IPS-18c (cell line): ENCODE measurements at regions not wholly inside any gene's neighbourhood (a gene's known extent, or its start where the extent isn't known, plus 50 kb on each side); places are given as distances from the start of the nearest gene placed in this dataset.

ENCODE experiments used
- H3K4me3 ChIP-seq: 2 replicates; pipeline ENCODE4 v1.7.0; 2013; ENCODE audit warnings: low read depth, mild to moderate bottlenecking, low read length, moderate library complexity; ENCODE audit not compliant: insufficient read depth
- H3K9me3 ChIP-seq: one replicate; pipeline ENCODE4 v1.6.1; 2013; ENCODE audit warnings: mild to moderate bottlenecking, low read length, moderate library complexity; ENCODE audit not compliant: control insufficient read depth, insufficient read depth

DNA sequence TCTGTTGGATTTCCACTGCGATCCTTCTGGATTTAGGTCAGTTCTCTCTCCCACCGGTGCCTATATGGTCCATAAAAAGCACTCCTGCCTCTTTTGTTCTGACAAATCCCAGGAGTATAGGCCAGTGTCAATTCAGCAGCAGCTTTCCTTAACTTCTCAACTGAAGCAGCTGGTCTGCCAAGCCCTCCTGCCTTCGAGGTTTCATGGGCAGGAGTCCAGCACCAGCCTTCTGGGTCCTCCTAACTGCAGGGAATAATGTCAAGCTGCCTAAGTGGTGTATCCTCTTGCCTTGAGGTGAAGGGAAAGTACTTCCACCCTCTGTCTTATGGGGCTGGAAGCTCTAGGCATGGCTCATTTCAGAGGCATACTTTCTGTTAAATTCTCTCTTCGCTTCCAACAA lies 149.4 kb upstream of the NCAM1 start:
- Histone ChIP-seq H3K4me3 (no peak overlapping the region), H3K9me3 (no peaks in the 10 kb centered on the region)

DNA sequence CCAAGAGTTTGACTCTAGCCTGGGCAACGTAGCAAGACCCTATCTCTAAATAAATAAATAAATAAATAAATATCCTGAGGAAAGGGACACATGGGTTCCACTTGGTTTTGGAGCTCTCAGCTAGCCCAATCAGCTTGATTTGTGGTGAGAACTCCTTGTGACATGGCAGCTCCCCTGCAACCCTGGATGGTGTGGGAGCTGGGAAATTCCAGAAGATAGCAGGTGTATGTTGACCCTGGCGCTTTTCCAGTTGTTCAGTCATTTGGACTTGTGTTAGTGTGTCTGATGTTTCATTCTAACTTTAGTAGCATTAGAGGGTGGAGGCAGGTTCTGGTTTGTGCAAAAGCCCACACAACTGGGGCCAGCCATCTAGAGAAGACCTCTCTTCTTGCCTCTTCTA lies 148.5 kb upstream of the NCAM1 start:
- Histone ChIP-seq H3K4me3 (no peak overlapping the region), H3K9me3 (no peaks in the 10 kb centered on the region)

DNA sequence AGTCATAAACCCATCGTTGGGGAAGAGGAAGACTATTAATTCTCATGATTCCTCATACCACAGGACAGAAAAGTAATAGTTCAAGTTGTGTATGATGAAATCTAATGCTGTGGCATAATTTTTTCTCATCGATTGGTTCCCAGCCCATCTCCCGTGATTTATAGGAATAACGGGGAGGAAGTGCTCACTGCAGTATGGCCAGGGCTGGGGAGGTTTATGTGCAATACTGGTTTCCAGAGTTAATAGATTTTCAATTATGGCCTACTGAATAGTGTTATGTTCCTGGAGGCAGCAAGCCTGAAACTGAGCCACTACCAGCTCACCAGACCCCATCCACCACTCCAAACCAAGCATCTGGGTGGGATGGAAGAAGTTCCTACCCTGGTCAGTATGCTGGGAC lies 147.1 kb upstream of the NCAM1 start:
- Histone ChIP-seq H3K9me3 (peaks cover 1% of the 10 kb centered on the region), H3K4me3 (no peak overlapping the region)

DNA sequence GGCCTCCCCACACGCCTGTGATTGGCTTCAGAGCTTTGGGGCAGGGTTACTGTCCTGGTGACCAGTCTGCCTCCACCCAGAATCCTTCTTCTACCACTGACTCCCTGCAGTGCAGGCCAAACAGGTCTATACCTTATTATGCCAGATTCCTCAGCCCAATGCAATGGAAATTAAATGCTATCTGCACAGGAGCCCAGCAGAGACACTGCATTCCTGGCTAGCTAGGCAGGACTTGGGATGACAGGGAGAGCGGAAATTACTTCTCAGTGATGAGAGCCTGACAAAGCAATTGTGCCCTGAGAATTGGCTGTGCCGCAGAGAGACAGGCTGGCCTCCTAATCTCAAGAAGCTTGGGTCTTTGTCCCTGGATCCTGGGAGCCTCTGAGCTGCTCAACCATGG lies 143.8 kb upstream of the NCAM1 start:
- Histone ChIP-seq H3K4me3 (no peak overlapping the region), H3K9me3 (peaks cover 2% of the 10 kb centered on the region)

DNA sequence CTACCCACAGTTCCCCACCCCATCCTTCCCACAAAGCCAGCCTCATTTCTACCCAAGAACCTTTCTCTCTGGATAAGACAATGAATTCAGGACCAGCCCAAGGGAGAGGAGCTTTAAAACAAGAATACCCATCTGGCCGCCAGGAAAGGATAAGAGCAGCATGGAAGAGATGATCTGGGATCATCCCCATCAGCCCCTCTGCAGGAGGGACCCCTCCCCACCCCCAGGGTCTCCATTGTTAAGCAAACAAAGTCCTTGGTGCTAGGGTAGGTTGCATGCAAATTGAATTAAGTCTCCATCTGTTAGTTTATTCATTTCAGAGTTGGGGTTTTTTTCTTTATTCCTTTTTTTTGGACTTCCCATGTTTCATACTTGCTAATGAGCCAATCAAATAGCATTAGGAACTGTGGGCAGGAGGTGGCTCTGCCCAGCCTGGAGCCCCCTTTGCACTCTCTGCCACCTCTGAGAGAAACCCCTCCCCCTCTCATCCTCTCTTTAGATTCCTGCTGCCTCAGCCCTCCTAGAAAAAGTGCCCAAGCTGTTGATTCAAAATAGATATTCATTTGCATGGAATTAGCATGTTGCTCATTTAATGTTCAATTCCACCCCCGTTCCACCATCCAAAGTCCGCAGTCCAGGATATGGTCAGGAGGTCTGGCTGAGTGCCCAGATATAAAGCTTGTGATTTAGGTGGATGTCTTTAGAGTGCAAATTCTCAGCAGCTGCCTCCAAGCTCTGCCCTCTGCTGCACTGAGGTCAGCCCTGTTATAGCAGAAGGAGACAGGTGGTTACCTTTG lies 138.5 kb upstream of the NCAM1 start:
- H3K9me3 ChIP-seq: peaks cover 5% of the 10 kb centered on the region

DNA sequence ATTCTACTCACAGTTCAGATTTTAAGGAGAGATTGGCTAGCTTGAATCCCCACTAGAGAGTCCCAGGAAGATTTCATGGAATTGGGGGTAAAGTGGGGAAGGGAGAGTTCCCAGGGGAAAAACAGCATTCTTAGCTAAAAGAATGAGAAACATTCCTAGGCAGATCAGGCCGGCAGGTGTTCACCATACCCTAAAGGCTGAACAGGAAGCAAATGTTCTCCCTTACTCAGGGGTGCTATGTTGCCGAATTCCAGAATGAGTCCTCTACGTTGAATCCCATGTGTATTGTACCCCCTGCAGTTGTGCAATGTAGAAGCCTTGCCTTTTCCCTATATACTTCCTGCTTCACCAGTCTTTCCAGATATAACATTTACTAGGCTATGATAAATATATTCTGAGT lies 135.2 kb upstream of the NCAM1 start:
- H3K9me3 ChIP-seq: peaks cover 3% of the 10 kb centered on the region
- H3K4me3 ChIP-seq: no peak overlapping the region

More for the DNA sequence above, 138.5 kb upstream of the NCAM1 start:
- no peak overlapping the region for H3K4me3 ChIP-seq

DNA sequence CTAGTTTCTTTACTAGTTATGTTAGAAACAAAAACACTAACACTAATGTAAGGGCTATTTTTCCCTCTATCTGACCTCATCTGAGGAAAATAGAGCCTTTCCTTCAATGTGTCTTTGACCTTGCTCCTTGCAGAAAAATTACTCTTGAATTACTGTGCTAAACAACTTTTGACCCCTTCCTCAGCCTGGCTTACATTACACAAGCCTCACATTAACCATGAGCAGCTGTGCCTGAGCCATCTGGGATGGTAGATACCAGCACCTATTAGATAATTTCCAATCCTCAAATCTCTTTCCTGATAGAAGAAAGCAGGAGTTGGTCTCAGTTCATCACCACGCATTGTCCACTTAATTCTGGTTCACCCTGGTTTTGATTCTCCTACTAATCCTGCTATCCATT lies 134.4 kb upstream of the NCAM1 start:
- Histone ChIP-seq H3K4me3 (no peak overlapping the region), H3K9me3 (peaks cover 3% of the 10 kb centered on the region)

DNA sequence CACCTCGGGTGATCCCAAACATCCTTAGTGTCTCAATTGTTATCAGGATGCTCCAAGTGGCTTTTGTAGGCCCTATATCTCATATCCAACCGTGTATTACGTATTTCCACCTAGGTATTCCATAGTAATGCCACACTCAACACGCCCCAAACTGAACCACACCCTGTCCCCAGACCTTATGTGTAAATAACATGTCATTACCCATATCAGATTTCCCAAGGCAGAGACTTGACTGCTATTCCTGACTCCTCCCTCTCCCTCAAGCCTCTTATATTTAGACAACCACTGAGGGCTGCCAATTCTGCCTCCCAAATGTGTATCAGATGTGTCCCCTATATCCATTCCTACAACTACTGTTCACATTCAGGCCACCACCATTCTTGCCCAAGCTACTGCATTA lies 132.8 kb upstream of the NCAM1 start:
- H3K9me3 ChIP-seq: peaks cover 6% of the 10 kb centered on the region

DNA sequence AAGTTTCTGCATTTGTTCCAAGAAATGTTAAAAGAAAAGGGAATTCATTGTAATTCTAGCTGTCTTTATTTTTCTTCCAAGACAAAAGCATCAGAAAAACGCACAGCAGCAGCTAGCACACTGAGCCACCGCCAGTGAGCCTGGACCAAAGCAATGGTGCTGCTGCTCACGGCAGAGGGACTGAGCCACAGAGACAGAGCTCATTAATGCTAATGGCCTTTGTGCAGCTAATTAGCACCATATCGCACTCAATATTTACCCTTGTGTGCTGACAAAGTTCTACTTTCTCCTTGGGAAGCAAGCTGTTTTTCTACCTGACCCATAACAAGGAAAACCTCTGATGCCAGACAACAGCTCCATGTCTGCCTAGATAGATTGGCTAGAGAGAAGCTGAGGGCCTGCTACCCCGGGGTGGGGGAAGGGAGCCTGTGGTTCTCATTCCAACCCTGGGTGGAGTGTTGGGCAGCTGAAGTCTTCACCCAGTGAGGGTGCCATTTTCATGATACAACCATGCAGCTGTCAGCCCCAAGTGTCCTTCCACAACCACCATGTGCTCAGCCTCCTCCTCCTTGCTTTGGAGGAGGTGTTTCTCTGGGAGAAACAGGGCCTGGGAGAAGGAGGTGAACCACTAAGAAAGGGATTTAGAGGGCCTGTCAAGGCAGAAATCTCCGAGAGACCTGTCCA lies 131.1 kb upstream of the NCAM1 start:
- Histone ChIP-seq H3K9me3 (peaks cover 3% of the 10 kb centered on the region), H3K4me3 (no peak overlapping the region)

More for the DNA sequence above, 132.8 kb upstream of the NCAM1 start:
- no peak overlapping the region for H3K4me3 ChIP-seq

DNA sequence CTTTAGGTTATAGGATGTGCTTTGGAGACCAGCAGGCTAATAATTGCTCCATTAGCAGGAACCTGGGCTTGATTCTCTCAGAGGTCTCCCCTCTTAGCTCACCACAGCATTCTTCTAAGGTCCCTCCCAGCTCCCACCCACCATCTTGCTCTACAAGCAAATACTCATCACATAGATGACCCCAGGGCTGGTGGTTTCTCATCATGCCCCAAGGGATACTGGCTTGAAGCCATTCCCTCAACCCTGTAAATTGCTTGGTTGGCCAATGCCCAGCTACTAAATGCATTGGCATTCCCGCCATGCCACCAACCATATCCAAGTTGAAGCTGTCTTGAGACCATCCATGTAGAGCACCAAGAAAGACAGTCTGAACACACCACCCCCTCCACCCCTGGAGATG lies 130.2 kb upstream of the NCAM1 start:
- Histone ChIP-seq H3K9me3 (peaks cover 3% of the 10 kb centered on the region), H3K4me3 (no peak overlapping the region)

DNA sequence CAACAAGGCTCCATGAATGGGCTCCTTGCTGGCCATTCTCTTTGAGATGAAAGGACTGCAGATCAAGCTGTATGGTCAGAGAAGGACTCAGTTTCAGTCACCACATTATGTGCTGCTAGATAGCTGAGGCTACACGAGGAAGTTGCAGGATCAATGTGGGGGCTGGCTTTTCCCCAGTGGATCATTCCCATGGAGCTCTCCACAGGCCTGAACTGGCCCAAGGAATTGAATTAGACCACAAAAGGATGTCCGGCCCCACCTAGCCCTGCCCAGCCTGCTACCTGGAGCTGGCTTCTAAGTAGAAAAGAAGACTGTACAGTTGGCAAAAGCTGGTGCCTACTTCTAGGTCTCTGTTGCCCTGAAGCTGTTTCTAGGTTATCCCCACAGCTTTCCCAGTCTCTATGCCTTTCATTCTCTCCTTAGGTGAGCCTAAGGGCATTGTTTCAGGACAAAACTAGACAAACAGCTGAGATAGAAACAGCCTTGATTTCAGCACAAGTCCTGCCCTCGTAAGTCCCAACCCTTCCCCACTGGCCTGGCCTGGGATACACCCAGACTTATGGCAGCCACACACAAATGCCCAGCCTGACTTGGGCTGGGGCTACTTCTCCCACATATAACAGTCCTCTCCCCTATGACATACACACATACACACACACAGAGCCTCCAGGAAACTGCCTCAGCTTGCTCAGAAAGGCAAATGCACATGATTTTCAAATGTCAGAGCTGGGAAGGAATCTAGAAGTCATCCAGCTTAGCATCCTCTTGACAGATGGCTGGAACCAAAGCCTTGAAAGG lies 129.1 kb upstream of the NCAM1 start:
- no peak overlapping the region for H3K4me3 ChIP-seq

DNA sequence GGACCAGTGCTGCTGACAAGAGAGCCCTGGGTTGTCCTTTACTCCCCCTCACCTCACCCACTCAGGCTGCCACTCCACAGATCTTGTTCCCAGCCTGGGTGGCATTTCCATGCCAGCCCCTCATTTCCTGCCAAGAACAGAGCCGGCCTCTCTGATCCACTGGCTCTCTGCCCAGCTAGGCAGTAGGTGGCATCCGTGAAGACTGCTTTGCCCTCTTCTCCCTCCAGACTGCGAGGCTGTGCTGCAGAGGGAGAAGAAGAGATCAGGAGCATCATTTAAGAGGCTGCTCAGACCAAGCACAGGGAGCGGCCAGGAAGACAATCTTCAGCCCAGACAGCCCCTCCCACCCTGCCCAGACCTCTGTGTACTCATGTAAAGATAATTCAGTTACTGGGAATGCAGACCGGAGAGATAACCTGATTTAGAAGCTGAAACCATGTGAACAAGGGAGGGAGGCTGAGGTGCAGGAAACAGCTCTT lies 126.9 kb upstream of the NCAM1 start:
- no peak overlapping the region for H3K4me3 ChIP-seq
- H3K9me3 ChIP-seq: peaks cover 3% of the 10 kb centered on the region

More for the DNA sequence above, 129.1 kb upstream of the NCAM1 start:
- H3K9me3 ChIP-seq: peaks cover 3% of the 10 kb centered on the region

DNA sequence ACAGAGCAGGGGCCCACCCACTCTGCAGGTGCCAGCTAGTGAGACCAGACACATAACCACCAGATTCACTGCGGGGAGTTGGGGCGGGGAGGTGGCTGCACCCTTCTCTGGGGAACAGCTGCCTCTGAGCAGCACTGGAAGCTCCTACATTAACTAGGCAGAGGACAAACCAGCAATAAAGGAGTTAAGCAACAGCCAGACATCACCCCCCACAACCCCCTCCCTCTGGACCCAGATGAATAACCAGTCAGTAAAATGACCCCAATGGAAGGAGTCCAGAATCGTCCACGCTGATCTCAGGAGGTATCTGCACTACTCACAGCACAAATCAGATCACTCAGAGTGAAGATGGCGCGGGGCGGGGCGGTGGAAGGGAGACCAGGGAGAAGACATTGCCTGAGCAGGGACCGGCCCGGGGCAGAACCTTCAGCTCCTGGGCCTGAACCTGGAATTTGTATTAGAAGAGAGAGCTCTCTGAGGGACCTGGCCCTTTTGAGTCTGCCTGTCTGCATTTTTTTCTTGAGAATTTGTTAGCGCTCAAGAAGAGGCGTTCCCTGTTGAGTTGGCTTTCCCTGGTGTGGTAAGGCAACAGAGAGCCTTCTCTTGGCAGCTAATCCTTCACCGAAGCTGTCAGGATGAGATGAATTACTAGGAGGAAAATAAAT lies 125.5 kb upstream of the NCAM1 start:
- peaks cover 3% of the 10 kb centered on the region for H3K9me3 ChIP-seq
- no peak overlapping the region for H3K4me3 ChIP-seq

DNA sequence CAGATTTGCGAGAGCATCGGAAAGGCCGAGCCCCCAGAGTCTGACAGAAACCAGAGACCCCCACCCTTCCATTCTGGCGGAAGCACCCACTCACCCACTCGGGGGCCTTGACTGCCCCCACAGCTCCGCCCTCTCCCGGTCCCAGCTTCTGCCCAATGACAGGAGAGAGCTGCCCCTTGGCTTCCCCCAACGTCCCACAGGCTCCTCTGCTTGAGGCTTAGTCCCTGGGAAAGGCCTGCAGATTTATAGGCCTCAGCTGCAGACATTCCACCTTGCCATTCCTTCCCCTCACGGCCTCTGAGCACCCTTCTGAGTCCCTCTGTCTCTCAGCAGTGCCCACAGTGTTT lies 125.0 kb upstream of the NCAM1 start:
- Histone ChIP-seq H3K4me3 (no peak overlapping the region), H3K9me3 (peaks cover 3% of the 10 kb centered on the region)

DNA sequence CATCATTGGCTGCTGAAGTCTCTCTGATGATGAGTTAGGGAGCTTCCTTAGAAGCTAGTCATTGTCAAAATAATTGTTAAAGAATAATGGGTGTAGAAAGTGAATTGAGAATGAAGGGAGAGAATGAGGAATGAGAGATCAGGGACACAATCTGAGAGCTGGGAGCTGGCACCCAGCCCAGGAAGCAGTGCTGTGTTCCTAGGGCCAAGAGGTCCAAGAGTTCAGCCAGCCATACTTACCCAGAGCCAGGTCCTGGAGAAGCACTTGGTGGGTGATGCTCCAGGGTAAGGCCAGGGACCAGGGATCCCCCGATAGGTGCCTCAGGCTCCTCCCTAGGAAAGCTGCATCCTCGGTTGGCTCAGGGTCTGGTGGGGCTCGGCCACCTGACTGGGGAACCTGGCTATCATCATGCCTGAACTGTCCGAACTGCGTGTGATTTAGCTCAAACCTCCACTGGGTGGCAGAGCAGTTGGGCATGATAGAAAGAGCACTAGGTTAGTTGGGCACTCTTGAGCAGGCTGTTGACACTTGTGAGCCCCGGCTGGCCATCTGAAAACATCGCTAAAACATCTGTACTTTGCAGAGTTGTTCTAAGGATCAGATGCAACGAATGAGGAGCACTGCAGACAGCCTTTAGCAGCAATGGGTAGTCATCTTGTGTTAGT lies 123.9 kb upstream of the NCAM1 start:
- Histone ChIP-seq H3K9me3 (no peaks in the 10 kb centered on the region), H3K4me3 (no peak overlapping the region)

DNA sequence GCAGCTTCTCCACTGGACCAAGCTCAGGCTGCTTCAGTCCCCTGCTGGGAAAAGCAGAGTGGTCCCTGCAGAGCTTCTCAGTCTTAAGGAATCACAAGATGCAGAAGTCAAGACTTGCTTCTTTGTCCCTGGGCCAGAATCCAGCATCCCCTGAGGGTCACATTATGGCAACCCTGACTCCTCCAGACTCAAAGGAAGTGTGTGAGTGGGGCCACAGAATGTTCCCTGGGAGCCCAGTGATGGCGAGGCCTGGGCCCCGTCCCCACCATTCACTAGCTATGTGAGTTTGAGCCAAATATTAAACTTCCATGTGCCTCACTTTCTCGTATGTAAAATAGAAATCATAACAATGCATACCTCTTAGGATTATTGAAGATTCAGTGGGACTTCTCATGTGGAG lies 122.2 kb upstream of the NCAM1 start:
- H3K4me3 ChIP-seq: no peak overlapping the region
- H3K9me3 ChIP-seq: no peaks in the 10 kb centered on the region

DNA sequence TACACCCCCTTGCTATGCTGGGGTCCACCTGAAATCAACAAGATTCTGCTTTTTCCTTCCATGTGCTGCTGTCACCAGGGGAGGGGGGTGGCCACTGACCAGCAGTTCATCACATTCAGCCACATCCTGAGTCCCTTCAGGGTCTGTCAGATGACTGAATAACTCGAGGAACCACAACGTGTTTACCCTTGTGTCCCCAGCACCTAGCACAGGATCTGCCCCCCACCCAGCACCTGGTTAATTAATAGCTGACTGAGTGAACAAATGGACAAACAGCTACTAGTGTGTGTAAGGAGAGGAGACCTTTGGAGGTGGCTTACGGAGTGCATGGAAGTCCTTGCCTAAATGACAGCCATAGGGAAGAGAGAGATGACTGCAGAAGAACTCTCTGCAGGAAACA lies 119.5 kb upstream of the NCAM1 start:
- Histone ChIP-seq H3K9me3 (no peaks in the 10 kb centered on the region), H3K4me3 (no peak overlapping the region)
